NOMO-1 (cell line): ENCODE measurements at regions not wholly inside any gene's neighbourhood (a gene's known extent, or its start where the extent isn't known, plus 50 kb on each side); places are given as distances from the start of the nearest gene placed in this dataset.
"Not testable (repeated sequence)": the region's sequence is repeated elsewhere in the genome, so short reads cannot be mapped to it uniquely, and the experiment has no call there.

Experiments
- DNase-seq, 2 experiments: peaks; one replicate each; lab custom pipeline; 2025; ENCODE audit not compliant: unreplicated experiment in 2 of 2; lab: John Stamatoyannopoulos, UW

DNA sequence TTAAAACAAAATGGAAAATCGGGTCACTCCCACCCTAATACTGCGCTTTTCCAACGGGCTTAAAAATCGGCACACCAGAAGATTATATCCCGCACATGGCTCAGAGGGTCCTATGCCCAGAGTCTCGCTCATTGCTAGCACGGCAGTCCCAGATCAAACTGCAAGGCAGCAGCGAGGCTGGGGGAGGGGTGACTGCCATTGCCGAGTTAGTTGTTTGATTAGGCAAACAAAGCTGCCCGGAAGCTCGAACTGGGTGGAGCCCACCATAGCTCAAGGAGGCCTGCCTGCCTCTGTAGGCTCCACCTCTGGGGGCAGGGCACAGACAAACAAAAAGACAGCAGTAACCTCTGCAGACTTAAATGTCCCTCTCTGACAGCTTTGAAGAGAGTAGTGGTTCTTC is 100.7 kb upstream of the KLHL1 start:
- DNase-seq, result not testable (repeated sequence)

DNA sequence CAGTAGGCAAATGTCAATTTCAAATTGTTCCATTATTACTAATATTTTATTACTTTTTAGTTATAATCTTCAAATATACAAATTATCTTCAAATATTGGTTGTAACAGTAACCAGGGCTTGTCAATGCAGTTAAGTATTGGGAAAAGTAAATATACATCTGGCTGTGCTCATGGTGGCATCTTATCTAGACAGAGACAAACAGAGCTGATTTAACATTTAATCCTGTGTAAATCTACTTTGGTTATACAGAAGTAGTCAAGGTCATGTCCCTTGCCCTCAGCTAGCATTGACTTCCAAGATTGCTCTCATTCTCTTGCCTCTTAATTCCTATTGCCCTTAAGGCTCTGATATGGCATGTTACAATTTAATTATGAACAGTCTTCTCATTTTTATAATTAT is 98.4 kb upstream of the KLHL1 start:
- DNase-seq, result no peak

DNA sequence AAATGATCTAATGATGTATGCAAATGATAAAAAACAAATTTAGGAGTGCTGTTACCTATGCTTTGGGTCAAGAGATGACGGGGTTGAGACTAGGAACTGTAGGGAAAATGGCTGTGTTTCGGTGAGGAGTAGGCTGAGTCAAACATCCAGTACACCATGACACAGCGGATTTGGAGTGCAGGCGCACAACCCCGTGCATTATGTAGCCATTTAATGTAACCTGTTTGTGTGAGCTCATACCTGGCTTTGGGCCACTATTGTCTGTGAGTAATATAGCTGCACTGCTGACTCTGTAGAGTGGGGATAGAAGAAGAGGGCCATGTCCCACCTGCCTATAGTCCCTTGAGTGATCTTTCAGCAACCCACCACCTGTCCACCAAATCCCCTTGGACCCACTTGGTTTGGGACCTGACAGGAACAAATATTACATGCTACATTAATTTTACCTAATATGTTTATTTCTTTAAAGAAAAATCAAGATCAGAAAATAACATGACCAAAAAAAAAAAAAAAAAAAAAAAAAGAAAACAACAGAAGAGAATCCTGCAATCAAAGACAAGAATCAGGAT is 95.5 kb upstream of the KLHL1 start:
- DNase-seq, result no peak

DNA sequence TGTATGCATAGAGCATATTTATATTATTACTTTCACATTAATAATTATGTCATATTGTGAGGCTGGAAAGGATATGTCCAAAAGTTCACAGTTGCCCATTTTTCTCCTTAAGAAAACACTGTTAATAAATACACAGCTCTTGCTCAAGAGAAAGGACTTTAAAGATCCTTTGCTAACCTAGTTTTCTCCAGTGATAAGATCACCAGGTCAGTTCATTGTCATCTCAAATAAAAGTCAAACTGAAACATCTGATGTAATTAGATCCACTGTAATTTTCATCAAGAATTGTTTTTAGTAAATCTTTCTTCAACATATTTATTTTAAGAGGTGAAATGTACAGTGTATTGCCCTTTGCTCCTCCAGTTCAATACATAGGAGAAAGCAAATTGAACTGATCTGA is 82.8 kb upstream of the KLHL1 start:
- no peak for DNase-seq

DNA sequence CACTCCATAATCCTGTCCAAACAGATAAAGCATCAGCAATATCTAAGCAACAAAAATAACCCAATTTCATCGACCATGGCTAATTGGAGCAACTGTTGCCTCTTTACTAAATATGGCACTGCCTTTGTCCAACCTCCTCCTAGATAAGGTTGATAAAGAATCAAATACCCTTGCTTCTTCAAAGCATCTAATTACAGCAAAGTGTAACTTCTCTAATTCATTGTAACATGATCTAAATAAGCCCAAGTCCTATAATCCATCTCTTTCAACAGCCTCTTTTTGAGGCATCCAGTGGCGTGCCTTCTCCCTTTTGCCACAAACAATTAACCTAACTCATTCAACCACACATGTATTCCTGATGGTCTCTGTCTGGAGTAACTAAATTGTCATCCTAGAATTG is 81.7 kb upstream of the KLHL1 start:
- no peak for DNase-seq

DNA sequence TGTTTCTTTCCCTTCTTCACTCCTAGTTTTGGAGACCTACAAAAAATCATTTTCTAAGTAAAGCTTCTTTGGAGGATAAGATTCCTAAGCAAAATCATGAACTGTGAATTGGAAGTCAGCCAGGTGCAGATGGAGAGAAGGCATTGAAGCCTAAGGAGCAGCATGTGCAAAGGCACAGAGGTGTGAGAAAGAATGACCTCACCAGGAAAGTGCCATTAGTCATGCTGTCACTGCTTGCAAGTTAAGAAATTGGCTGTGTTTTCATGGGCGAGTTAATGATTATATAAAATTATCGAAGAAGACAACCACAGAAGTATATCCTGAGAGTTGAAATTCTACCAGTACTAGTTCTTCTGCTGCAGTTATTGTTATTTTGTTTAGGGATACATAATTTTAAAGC is 80.3 kb upstream of the KLHL1 start:
- DNase-seq, result no peak

DNA sequence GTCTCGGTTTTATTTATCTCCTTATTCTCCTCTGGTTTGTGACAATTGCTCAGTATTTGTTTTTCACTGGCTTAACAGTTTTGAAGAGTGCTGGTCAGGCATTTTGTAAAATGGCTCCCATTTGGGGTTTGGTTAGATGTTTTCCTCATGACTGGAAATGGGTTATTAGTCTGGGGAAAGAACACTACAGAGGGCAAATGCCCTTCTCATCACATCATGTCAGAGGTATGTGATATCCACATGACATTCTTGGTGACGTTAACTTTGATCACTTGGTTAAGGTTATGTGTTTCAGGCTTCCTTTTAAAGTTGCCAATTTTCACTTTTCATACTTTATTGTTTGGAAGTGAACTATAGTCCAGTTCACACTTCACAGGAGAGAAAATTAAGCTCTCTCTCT is 74.8 kb upstream of the KLHL1 start:
- DNase-seq, result no peak
